HG03039 (cell line): ENCODE measurements at regions not wholly inside any gene's neighbourhood (a gene's known extent, or its start where the extent isn't known, plus 50 kb on each side); places are given as distances from the start of the nearest gene placed in this dataset.

Experiments used
- ATAC-seq: cut with Tn5 transposase; IDR thresholded peaks from one replicate; pipeline ENCODE4 v1.9.1; 2021; ENCODE audit warnings: mild to moderate bottlenecking, moderate library complexity; ENCODE audit not compliant: unreplicated experiment

DNA sequence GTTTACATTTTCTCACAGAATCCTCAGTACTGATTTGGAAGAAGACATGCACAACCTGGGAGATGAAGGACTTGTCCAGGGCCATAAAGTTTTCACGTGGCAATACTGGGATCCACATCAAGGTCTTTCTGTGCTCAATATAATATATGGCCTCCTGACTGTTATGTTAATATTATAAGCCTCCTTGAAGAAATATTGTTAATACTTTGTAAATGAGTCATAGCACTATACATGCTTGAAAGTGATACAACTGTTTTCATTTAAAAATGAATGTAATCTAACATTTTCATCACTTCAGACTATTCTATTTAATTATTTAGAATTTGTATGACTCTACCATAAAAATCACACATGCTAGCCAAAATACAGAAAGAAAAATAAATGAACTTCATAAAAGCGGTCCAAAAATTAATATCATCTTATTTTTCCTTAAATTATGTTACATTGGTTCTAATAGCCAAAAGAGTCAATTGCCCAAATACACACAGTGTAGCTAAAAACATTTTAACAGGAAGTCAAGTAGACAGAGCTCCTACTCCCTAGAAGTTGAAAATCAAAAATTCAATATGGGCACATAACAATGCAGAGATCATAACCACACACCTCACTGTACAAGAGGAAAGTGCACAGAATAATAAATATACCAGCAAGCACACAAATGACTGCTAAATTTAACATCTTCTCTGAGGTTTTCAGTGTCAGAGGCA, 188.0 kb upstream of the HDDC2 start:
- ATAC-seq, result no peak

DNA sequence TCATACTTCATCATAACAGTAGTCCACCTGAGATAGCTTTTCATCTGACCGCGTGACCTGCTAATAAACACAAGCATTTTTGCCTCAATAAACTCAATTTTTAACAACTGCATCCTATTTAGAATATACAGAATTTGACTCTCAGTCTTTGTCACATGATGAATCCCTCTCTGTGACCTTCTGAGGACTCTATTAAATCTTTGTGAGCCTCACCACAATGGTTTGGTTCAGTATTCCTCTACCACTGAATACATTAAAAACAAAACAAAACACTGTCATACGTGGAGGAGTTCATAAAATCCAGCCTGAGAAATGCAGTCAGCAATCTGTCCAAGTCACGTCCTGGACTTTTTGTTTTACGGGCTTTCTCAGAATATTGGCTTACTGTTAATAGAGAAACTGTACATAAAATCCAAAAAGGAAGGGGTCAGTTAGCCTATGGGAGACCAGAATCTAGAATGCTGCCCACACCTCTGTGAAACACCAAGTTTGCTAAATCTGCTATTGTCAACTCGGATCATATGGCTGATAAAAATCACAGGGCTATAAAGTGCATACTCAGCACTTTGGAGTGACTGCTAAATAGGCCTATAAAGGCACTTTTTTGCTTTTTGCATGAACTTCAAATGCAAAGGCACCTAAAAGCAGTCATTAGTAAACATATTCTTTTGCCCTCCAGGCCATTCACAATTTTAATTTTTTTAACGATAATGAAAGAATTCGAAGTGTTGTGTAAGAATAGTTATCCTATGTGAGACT, 190.3 kb upstream of the HDDC2 start:
- no peak for ATAC-seq

DNA sequence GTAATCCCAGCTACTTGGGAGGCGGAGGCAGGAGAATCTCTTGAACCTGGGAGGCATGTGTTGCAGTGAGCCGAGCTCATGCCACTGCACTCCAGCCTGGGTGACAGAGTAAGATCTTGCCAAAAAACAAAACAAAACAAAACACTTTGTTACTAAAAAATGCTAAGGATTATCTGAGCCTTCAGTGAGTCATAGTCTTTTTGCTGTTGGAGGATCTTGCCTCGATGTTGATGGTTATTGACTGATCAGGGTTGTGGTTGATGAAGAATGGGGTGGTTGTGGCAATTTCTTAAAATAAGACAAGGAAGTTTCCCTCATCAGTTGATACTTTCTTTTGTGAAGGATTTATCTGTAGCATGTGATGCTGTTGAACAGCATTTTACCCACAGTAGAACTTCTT, 196.8 kb upstream of the HDDC2 start:
- no peak for ATAC-seq

- ATAC-seq, result no peak
Observed at GRCh38 chr6:125499535-125499934, 197.8 kb upstream of the HDDC2 start.

- ATAC-seq, result no peak
Observed at GRCh38 chr6:125503181-125503580, 201.4 kb upstream of the HDDC2 start.

GRCh38 chr6:125507987-125508655, 206.4 kb upstream of the HDDC2 start:
- ATAC-seq, result no peak

DNA sequence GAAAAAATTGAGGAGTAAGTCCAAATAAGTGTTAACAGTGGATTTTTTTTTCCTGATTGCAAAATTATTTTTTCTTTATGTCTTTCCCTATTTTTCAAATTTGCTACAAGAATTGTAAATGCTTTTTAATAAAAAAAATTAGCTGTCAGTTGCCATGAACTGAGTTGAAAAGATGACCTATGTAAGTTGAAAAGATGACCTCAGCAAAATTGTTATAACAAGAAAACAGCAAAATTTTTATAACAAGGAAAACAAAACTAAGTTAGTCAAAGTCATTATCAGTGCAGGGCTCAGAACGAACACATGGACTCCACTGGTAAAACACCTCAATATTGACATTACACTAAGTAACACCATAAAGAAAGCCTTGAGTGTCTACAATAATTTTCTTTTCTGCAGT, 207.0 kb upstream of the HDDC2 start:
- ATAC-seq, result no peak

DNA sequence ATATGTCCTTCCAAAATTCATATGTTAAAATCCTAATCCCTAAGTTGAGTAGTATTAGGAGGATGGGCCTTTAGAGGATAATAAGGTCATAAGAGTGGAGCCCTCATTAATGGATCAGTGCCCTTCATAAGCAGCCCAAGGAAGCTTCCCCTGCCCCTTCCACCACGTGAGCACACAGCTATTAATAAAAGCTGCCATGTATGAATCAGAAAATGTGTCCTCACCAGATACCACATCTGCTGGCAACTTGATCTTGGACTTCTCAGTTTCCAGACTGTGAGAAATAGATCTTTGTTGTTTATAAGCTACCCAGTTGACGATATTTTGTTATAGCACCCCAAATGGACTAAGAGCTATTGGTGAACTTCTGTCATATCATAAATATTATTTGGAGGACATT, 207.7 kb upstream of the HDDC2 start:
- no peak for ATAC-seq

GRCh38 chr6:125510405-125510804, 208.6 kb upstream of the HDDC2 start:
- no peak for ATAC-seq

DNA sequence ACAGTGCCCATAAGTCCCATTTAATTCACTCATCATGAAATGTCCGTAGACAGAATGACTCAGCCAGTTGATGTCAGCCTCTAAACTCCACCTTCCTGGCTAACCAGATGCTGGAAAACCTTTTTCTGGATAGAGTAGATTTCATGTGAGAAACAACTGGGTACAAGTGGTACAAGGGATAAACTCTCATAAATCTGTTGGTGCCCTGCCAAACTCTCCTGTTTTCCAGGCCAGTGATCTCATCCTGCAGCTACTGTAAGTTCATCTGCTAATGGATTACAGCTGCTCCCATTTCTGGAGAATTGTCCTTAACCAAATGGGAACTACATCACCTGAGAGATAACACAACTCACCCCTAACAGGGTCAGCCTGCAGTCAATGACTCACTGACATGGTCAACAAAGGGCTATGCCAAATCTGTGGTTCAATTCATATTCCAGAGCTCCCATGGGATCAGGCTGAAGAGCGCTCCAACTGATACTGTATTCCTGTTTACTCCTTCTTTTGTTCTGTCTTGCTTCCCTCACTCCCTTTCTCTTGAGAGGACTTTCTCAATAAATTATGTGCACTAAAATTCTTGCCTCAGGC, 210.1 kb upstream of the HDDC2 start:
- no peak for ATAC-seq

GRCh38 chr6:125512621-125513020, 210.9 kb upstream of the HDDC2 start:
- no peak for ATAC-seq

- ATAC-seq, result no peak
Observed at GRCh38 chr6:125513978-125514377, 212.2 kb upstream of the HDDC2 start.

DNA sequence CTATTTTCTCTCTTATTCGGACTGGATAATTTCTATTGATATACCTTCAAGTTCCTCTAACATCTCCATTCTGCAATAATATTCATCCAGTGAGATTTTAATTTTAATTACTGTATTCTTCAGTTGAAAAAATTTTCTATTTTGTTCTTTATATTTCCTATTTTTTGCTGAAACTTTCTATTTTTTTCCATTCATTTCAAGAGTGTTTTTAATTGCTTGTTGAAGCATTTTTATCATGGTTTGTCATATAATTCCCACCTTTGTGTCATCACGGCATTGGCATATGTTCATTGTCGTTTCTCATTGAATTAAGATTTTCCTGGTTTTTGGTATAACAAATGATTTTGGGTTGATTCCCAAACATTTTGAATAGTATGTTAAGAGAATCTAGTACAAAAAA, 214.9 kb upstream of the HDDC2 start:
- no peak for ATAC-seq

- ATAC-seq, result no peak
Observed at GRCh38 chr6:125519367-125519766, 217.6 kb upstream of the HDDC2 start.

DNA sequence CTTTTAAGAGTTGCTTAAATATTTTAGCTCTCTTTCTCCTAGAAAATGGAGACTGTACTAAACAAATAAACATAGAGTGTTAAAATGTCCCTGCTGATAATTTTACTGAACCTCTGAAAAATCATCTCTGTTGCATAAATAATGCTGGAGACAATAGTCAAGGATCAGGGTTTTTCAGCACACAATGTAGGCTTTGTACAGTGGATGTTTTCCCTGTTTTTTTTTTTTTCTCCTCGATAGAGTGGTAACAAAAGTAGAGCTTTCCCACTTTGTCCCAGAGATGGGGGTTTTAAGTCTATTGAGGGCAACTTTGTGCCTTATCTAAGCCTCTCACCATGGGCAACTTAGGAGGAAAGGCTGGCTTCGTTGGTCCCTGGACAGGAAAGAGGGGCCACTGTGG, 222.6 kb upstream of the HDDC2 start:
- no peak for ATAC-seq

DNA sequence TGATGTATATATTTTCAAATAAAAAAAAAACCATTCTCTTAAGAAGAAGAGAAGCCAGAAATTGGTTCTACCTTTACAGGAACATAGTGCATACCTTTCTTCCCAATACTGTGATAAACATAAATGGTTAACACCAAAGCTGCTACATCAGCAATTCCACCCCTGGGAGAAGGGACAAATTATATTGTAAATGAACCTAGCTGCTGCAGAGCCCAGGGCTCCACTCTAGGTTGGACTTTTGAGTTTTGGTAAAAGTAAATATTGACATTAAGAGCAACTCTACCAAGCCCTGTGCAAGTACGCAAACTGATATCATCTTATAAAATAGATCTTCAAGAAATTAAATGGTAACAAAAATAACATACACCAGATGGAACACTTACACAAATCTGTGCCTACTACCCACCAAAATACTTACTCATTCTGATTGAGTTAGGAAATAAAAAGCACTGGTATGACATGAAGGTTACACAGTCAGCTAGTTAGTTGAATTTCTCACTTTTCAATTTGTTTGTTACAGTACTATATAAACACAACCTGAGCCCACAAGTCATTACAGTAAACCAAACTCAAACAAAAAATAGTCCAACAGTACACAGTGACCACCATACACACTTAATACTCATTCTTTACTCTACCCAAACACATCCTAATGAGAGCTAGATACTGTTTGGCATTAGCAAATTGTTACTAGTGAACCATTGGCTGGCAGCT, 223.3 kb upstream of the HEY2 start:
- ATAC-seq, result no peak

GRCh38 chr6:125528621-125529041, 220.8 kb upstream of the HEY2 start:
- no peak for ATAC-seq

GRCh38 chr6:125529061-125529460, 220.4 kb upstream of the HEY2 start:
- no peak for ATAC-seq

GRCh38 chr6:125533710-125534397, 215.6 kb upstream of the HEY2 start:
- ATAC-seq, result no peak
